Esophagus squamous epithelium (tissue), 4 donors: ENCODE measurements at regions not wholly inside any gene's neighbourhood (a gene's known extent, or its start where the extent isn't known, plus 50 kb on each side); places are given as distances from the start of the nearest gene placed in this dataset.

ENCODE experiments used
- POLR2A ChIP-seq, 4 donors: fragments of 450-650 bp; IDR thresholded peaks; one replicate each; pipeline ENCODE4 v1.6.1; 2017; ENCODE audit warnings: antibody characterized with exemption in 4 of 4, mild to moderate bottlenecking in 4 of 4, moderate library complexity in 3 of 4
- TF ChIP-seq, protein P1 (sequence below), 6 experiments: fragments of 450-650 bp in 4 of 6; fragments of 200-600 bp in 2 of 6; sonication (generic) in 2 of 6; IDR thresholded peaks; one replicate each; pipeline ENCODE4 v1.5.1; 2016 to 2019; ENCODE audit warnings: antibody characterized with exemption in 6 of 6, mild to moderate bottlenecking in 4 of 6, moderate library complexity in 4 of 6

DNA sequence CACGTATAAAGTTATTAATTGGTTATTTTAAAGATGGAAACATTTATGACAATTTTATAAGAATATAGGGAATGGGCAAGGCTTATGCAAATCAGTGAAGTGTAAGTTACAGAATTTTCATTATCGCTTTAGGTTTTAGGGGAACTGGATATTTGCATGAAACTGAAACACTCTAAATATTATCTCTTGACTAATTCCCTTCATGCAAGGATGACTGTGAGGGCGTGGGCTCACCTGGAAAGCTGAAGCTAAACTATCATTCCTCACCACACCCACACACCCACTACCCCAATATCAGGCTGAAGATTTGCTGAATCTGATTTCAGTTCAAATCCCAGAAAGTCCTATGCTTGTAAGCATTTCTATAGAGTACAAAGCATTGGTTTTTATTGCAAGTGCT is 81.7 kb upstream of the ARHGAP24 start:
- TF ChIP-seq, protein P1, sequence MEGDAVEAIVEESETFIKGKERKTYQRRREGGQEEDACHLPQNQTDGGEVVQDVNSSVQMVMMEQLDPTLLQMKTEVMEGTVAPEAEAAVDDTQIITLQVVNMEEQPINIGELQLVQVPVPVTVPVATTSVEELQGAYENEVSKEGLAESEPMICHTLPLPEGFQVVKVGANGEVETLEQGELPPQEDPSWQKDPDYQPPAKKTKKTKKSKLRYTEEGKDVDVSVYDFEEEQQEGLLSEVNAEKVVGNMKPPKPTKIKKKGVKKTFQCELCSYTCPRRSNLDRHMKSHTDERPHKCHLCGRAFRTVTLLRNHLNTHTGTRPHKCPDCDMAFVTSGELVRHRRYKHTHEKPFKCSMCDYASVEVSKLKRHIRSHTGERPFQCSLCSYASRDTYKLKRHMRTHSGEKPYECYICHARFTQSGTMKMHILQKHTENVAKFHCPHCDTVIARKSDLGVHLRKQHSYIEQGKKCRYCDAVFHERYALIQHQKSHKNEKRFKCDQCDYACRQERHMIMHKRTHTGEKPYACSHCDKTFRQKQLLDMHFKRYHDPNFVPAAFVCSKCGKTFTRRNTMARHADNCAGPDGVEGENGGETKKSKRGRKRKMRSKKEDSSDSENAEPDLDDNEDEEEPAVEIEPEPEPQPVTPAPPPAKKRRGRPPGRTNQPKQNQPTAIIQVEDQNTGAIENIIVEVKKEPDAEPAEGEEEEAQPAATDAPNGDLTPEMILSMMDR (IDR thresholded peaks at IDR 0.05): no peak
- TF ChIP-seq POLR2A (IDR thresholded peaks at IDR 0.05): no peak
